Glomerular endothelial cell (primary cell): ENCODE measurements at regions not wholly inside any gene's neighbourhood (a gene's known extent, or its start where the extent isn't known, plus 50 kb on each side); places are given as distances from the start of the nearest gene placed in this dataset.
A peak's percentile ranks its signal among the peaks of the same experiment; 100 is the strongest.
"Not testable (repeated sequence)": the region's sequence is repeated elsewhere in the genome, so short reads cannot be mapped to it uniquely, and the experiment has no call there.

Experiments used
- DNase-seq: peaks from one replicate; pipeline ENCODE4 v3.0.0-alpha.2; 2011; ENCODE audit warnings: low read depth, low spot score; ENCODE audit errors: extremely low read depth

DNA sequence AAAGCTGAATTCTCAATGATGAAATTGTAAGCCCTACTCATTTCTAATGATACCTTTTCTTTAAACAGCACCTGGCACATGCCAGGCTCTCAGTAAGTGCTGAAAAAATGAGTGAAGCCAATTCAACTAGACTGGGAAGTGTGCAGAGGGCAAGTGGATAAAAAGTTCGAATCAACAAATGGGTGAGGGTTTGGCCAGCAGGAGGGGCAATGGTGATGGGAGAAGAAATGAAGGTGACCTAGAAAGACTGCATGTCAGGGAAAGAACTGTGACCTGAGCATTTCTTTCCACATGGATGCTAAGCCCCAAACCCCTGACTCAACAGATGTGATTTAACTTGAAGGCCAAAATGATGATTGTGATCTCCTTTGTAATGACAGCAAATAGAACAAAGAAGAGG, 54.6 kb downstream of the DKK1 start:
- no peak for DNase-seq

DNA sequence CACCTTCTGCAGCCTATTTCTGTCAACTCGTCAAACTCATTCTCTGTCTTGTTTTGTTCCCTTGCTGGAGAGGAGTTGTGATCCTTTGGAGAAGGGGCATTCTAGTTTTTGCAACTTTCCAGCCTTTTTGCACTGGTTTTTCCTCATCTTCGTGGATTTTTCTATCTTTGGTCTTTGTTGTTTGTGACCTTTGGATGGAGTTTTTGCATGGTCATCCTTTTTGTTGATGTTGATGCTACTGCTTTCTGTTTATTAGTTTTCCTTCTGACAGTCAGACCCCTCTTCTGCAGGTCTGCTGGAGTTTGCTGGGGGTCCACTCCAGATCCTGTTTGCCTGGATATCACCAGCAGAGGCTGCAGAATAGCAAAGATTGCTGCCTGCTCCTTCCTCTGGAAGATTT, 60.1 kb downstream of the DKK1 start:
- DNase-seq, result not testable (repeated sequence)

DNA sequence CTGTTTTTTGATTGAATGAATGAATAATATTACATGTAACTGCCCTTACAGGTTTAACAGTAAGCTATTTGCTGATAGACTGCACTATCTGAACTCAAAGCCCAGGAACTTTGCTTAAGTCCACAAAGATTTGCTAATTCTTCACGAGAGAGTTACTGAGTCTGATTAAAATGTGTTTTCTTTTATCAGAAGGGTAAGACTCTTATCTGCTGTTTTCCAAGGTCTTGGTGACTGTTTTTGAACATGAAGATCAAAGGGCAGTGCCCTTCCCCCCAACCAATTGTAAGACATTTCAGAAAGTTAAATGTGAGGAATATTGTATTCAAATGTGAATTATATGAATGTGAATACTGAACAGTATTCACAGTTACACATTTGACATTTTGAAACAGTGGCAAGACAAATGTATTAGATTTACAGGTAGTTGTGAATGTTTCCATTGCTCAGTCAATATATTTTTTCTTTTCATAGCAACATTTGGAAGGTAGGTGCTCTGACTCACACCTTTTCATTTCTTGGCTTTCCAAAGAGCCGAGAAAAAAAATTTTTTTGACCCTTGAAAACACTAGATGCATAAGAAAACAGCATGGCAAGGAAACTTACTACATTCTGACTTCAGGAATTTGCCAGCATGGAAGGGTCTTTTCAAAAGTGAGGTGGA, 62.7 kb downstream of the DKK1 start:
- DNase-seq, result no peak

DNA sequence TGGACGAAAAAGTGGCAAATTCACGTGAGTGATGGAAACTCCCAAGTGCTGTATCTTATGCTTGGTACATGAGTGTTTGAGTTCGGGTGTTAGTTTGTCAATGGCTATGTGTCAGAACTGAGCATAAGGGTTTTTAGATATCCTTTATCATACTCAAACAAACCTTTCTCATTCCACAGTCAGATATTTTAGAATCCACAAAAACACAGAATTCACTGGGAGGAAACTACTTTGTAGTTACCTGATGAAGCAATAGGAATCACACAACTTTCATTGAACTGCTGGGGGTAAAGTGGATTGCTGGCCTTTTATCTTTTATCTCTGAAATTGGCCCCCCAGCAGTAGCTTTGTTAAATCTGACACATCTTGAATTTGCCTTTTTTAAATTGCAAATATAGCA, 64.0 kb downstream of the DKK1 start:
- no peak for DNase-seq

DNA sequence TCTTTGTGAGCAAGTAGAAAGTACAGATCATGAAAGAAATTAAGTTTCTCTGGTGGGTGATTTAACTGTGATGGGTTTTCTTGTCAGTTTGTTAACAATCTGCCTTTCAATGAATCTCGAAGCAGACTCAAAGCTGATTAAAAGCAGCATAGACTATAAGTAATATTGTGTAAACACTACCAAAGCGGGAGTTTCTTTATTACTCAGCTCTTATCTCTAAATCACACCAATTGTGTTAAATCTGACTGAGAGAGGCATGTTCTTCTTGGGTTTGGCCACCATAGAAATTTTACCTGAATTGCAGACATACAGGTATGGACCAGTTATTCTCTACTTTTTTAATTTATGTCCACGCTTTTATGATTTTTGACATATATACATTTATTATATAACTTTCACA, 65.2 kb downstream of the DKK1 start:
- DNase-seq, result no peak

DNA sequence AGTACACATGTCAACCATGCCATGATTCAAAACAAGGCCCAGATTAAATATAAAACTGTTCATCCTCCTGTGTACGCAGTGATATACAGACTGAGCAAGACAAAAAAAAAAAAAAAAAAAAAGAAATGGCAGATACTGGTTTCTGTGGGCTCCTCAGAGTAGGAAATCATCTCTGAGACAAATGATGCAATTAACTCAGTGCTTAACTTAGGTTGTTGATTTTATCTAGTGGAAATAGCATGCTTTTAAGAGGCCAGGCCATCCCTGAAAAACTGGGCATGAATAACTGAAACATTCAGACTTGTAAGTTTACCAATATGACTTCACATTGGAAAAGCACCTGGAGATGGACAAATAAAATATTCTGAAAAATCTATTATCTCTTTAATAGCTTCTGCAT, 69.0 kb downstream of the DKK1 start:
- no peak for DNase-seq

DNA sequence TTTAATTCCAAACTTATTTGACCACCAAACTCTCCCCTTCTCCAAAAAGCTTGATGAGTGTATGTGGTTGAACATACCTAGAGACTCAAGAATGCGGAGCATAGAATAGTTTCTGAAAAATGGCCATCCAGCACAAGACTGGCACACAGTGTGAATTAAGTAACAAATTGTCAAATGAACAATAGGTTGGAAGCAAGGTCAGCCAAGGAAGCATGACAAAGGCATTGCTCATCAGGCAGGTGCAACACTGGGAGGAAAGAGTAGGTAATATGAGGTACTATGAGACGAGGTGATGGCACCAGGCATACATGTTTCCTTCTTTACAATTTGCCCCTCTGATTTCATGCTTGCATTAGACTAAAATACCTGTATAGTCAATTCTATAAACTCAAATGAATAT, 73.7 kb downstream of the DKK1 start:
- DNase-seq, result peak; percentile 5

DNA sequence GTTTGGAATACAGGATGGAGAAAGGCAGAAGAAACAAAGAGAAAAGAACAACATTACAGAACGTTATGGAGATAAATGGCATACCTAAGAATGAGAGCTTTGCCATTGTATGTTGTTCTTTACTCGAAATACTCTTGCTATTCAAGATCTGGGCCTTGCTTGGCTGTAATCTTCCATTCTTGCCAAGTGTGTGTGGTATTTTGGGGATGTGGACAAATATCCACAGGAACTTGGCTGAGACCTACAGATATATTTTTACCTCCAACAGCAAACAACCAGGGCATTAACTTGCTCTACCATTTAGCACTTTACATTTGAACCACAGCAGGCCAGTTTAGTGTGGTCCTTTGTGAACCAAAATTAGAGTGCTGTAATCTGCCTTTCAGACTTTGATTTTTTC, 76.3 kb downstream of the DKK1 start:
- DNase-seq, result no peak

DNA sequence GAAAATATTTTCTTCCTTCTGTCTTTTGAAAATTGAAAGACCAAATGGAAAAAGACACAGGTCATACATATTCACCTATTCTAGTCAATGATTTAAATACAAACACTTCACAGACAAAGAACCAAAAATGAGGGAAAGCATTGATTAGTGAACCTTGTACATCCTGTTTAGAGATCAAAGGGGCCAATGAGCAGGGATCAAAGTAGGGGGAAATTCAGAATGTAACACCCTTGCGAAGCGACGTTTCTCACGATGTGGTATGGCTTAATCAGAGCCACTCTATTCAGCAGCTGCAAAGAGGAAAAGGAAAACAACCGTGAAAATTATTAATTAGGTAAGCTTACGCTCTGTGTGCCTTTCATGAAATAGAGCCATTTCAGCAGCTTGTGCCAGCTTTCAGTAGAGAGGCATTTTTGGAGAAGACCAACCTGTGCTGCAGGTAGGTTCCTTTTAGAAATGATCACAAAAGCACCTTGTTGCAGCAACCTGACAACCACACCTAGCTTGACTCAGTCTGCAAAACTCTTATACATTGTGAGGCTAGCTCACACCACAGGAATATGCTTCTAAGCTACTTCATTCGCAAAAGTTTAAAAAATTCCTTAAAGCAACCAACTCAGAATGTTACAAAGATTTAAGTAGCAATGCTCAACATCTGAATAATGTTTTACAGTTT, 78.0 kb downstream of the DKK1 start:
- no peak for DNase-seq

DNA sequence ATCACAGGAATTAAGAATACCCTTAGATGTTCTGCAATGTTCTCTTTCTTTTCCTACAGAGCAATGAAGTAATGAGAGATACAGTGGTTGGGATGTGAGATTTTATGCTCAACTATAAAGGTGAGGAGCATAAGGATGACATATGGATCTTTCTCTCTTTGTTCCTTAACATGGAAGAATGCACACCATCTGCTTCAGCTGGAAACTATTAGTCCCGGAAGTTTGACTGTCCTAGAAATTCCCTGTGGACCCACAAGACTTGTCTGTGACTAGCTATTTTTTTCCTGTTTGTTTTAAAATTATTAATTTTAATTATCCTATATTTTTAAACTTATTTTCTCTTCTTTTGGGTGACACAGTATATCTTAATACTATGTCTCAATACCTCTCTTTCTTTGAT, 80.2 kb downstream of the DKK1 start:
- DNase-seq, result no peak

DNA sequence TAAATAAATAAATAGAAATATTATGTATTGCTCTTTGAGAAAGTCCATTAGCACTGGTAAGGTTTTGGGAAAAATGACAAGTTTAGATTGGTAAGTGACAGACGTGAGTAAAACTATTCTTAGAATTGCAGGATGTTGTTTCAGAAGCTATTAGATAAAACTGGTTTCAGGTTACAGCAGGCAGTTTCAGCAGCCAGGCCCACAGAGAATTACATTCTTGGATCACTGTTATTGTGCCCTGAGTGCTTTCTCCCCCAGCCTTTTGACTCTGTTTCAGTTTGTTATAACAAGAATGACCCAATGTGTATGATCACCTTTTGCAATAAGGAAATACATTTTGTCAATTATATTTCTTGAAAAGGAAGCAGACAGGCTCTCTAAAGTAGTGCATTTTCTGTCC, 86.5 kb downstream of the DKK1 start:
- DNase-seq, result no peak

DNA sequence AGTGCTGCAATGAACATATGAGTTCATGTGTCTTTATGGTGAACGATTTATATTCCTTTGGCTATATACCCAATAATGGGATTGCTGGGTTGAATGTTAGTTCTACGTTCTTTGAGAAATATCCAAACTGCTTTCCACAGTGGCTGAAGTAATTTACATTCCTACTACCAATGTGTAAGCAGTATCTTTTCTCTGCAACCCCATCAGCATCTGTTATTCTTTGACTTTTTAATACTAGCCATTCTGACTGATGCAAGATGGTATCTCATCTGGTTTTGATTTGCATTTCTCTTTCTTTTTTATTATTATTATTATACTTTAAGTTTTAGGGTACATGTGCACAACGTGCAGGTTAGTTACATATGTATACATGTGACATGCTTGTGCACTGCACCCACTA, 89.7 kb downstream of the DKK1 start:
- DNase-seq, result not testable (repeated sequence)

DNA sequence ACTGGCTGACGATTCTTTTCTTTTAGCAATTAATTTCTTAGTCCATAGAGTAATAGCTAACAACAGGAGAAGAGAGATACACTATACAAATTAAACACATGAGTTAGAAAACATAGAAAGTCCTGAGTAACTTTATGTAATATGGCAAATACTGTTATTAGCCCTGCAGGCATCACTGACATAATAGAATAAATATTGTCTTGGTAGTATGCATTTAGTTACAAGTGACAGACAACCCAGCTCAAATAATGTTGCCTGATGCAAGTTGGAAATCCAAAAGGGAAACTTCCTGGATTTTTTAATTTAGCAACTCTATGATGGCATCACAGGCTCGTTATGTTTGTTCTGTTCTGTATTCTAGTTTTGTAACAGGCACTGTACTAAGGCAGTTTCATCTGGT, 95.1 kb downstream of the DKK1 start:
- no peak for DNase-seq

DNA sequence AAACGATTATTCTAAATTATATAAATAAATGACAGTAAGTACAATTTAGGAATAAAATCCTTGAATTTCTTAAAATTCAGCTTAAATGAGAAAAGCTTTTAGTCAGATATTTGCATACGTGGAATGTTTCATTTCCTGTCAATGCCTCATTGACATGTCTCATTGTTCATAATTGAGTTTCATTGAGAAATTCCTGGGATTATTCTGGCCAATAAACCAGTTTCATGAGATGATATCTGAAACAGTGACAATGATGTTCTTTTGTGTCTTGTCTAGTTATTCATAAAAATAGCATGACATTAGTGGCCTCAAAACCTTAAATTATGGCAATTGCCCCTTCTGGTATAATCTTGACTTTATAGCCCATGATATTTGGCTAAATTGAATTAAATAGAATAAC, 95.8 kb downstream of the DKK1 start:
- no peak for DNase-seq

DNA sequence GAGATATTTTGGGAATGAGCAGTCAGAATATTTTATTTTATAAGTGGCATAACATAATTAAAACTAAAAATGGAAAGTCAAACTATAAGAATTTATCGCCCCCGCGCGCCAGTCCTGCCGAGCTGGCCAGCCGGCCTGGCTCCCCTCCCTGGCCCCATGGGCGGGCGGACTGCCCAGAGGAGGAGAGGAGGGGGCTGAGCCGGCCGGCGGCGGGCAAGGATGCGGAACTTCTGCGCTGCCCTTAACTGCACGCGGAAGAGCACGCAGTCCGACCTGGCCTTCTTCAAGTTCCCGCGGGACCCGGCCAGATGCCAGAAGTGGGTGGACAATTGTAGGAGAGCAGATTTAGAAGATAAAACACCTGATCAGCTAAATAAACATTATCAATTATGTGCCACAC, 96.8 kb downstream of the DKK1 start:
- DNase-seq, result no peak

DNA sequence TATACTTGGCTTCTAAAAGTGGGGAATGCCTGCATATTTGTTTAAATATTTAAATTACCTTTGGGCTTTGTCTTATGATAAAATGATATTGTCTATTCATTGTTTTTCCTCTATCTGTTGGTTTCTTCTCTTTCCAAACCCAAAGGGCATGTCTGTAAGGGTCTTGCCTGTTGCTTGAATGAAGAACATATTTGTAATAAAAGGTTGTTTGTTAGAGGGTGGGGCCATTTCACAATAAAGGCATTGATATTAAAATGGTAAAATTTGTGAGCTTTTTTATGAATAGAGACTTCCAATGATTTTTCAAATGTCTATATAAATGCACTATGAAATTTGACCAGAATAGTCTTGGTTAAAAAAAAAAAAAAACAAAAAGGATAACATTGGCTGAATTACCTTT, 105.2 kb downstream of the DKK1 start:
- DNase-seq, result no peak

DNA sequence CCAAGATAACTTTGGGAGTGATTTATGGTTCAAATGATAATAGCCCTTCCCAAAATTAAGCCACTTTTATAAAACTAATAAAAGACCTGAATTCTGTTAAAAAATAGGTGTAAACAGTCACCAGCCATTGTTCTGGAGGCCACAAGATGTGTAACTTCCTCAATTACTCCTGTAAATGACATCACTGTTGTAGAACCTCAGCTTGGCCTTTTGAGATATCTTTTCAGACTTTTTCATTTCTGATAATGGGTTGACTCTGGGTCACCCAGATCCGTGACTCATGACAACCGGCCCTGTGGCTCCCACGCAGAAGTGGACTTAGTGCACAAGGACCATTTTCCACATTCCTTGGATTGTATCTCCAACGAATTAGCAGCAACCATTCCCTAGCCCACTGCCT, 106.6 kb downstream of the DKK1 start:
- DNase-seq, result peak; percentile 58

DNA sequence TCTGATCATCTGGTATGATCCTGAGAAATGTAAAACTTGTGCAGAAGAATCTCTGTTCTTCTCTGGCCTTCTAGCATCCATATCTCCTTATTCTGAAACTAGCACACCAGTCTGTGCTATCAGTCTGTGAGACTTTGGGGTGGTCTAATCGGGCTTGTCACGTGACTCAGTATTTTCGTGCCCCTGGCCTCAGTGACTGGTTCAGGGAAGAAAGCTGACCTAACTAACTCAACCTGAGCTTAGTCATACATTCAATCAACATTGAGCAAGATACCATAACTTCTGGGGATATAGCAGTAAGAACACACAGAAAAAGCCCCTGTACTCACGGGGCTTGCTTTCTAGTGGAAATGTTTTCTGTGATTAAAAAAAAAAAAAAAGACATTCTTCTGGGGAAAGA, 109.3 kb downstream of the DKK1 start:
- DNase-seq, result no peak

DNA sequence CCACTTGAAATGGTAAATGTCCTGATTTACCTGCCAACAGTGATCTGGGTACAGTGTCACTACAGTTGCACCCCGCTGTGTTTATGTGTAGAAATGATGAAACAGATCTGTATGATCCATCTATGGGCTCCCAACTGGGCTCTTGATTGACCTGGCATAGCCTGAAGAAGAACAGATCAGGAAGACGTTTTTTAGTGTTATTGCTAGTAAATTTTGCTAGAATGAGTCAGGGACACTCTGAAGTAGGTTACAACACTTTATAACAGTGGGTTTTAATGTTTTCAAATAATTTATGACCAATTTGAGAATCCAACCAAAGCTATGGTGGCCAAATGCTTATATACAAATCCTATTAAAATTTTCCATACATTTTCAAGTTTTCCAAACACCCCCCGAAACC, 110.3 kb downstream of the DKK1 start:
- no peak for DNase-seq

DNA sequence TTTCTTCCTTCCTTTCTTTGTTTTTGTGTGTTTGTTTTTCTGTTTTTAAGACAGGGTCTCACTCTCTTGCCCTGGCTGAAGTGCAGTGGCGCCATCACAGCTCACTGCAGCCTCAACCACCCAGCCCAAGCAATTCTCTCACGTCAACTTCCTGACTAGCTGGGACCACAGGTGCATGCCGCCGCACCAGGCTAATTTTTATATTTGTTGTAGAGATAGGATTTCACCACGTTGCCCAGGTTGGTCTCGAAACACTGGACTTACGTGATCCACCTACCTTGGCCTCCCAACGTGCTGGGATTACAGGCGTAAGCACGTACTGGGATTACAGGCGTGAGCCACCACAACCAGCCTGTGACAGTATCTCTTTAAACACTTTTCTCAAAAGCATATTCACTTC, 120.7 kb downstream of the DKK1 start:
- DNase-seq, result no peak

DNA sequence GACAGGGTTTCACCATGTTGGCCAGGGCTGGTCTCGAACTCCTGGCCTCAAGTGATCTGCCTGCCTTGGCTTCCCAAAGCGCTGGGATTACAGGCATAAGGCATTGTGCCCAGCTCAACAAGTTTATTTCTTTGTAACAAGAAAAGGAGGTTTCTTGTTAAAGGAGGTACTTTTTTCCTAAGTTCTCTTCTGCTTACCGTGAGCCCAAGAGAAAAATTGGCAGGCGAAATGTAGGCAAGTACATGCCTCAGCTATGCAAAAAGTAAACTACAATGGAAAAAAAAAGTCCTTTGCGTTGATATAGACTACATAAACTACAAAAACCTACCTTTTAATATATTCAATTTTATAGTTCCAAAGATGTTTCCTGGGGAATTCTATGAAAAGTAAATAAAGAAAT, 122.6 kb downstream of the DKK1 start:
- no peak for DNase-seq

DNA sequence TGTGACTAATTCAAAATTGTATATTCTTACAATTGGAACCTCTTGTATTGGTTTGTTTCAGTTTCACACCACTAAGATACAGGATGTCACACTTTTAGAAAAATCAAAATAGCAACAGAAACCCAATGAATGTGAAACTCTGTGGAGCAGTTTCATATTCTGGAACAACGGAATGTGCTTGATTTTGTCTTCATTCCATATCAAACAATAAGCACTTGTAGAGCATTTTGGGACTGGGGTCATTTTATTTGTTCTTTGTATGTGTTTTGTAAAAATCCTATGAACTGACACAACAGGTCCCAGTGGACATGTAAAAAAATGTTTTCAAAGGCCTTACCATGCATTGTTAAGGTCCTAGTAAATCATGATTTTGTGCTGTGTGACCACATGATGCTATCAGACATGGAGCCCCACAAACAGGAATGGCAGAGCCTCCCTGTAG, 123.1 kb downstream of the DKK1 start:
- DNase-seq, result no peak

DNA sequence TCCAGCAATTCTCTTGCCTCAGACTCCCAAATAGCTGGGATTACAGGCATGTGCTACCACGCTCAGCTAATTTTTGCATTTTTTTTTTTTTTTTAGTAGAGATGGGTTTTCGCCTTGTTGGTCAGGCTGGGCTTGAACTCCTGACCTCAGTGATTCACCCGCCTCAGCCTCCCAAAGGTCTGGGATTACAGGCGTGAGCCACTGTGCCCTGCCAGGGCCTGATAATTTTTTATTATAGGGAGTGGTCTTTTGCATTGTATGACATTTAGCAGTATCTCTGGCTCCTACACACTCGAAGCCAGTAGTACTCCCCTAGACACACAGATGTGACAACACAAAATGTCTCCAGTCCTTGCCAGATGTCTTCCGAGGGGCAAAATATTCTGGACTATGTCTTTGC, 124.0 kb downstream of the DKK1 start:
- DNase-seq, result no peak
